NOMO-1 treated with DMSO at 0.1 percent for 48 hours (cell line): ENCODE measurements at regions not wholly inside any gene's neighbourhood (a gene's known extent, or its start where the extent isn't known, plus 50 kb on each side); places are given as distances from the start of the nearest gene placed in this dataset.
"Not testable (repeated sequence)": the region's sequence is repeated elsewhere in the genome, so short reads cannot be mapped to it uniquely, and the experiment has no call there.

Source experiments
- DNase-seq: peaks from one replicate; lab custom pipeline; 2025; ENCODE audit not compliant: unreplicated experiment; lab: John Stamatoyannopoulos, UW

DNA sequence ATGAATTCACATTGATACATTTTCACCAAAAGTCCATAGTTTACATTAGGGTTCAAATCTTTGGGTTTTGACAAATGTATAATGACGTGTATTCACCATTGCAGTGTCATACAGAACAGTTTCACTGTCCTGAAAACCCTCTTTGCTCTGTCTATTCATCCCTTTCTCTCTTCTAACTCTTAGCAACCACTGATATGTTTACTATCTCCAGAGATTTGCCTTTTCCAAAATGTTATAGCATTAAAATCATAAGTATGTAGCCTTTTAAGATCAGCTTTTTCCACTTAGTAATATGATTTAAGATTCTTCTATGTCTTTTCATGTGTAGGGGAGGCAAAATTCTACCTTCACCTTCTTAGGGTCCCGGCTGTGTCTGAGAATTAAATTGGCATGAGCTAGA lies 203.8 kb downstream of the TPRG1 start:
- no peak for DNase-seq

- DNase-seq, result no peak
Observed at GRCh38 chr3:189383630-189384029, 211.9 kb downstream of the TPRG1 start.

- not testable (repeated sequence) for DNase-seq
Observed at GRCh38 chr3:189385880-189386279, 214.1 kb downstream of the TPRG1 start.

DNA sequence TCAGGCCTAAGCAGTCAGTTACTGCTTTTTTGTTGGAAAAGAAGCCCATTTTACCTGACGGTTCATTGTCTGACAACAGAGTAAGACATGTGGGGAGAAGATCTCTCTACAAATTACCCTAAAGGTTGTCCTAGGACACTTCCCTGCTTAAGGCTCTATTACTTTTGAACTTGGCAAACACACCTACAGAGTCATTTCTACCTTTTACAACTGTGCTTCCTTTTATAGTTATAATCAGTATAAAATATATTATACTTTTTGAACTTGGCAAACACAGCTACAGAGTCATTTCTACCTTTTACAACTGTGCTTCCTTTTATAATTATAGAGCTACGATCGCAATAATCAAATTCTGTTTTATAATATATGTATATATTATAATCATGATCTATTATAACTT lies 215.0 kb downstream of the TPRG1 start:
- no peak for DNase-seq

- DNase-seq, result peak; percentile 84
Observed at GRCh38 chr3:189389346-189389745, 217.6 kb downstream of the TPRG1 start.

DNA sequence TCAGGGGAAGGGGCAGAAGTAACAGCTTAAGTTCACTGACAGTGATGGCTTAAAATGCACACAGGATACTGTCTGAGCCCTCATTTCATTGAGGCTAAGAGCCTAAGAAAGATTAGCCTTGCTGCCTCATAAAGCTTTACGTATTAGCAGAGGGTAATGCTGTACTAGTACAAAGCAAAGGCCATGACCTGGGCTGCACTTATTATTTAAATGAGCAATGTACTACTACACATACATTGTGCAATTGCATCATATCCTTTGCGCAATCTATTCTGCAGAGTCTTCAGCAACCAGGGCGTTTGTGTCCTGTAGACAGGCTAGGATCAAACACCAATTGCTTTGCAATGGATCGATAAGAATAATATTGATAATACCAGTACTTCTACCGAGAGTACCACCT lies 221.8 kb downstream of the TPRG1 start:
- DNase-seq, result peak; percentile 97

DNA sequence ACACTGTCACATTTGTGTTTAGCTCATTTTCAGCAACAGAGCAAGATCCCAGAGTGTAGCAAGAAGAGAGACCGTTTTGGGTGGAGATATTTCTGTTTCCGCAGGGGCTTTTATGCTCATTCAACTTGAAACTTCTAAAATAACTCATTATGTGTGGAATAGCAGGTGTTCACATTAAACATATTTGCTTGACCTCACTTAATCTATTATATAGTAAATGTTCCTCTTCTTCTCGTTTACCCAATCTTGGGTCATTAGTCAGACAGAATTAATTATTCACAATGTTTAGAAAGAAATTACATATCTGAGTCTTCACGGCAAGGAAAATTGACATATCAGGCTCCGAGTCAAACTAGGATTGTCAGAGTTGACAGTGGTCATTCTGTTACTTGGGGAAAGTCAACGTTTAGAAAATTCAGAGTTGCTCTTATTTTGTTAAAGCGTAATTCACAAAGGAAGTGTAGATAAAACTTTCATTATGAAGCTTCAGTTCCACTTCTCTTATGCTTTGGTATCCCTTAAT lies 222.9 kb downstream of the TPRG1 start:
- peak; percentile 76 for DNase-seq

DNA sequence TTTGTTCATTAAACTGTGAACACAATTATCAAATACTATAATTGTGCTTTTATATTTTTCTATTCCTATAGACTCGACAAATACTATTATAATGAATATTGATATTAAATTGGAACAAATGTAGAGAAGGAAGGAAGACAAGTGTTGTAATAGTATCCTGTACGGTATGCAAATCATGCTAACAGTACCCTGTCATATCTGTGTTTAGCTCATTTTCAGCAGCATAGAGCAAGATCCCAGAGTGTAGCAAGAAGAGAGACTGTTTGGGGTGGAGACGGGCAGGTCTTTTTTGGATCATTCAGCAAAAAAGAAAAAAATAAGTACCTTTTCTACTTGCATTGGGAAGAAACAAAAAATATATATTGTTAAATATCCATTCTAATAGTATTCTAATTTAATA lies 224.1 kb downstream of the TPRG1 start:
- DNase-seq, result peak; percentile 83

GRCh38 chr3:189398656-189399055 lies 226.9 kb downstream of the TPRG1 start:
- no peak for DNase-seq

- no peak for DNase-seq
Observed at GRCh38 chr3:189401196-189401595, 229.4 kb downstream of the TPRG1 start.

- DNase-seq, result no peak
Observed at GRCh38 chr3:189403194-189403593, 228.0 kb upstream of the TP63 start.

- DNase-seq, result no peak
Observed at GRCh38 chr3:189404024-189404423, 227.2 kb upstream of the TP63 start.

DNA sequence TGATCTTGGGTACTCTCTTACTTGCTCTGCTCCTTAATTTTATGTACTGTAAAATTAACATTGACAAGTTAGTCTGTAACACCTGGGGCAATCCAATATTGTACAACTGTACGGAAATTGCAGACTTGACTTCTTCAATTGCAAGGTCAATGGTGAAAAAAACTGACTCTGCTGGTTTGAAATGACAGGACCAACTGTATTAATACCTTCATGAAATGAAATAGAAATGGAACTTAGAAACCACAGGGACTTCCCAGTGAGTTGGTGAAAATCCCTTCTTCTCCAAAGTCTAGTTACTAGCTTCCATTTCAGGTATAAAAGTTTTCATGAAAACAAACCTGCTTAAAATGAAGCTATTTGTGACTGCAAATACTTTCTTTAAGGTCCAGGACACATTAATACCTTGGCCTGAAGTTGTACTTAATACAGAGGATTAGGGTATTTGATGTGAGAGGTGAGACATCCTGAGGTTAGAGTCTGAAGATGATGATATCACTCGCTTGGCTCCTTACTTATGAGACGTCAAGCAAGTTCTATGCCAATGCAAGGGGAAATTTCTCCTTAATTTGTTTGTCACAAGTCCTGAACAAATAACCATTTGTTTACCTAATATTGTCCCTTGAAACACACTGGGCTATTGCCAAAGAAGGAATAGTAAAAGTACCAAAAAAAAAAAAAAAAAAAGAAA lies 226.2 kb upstream of the TP63 start:
- DNase-seq, result no peak

DNA sequence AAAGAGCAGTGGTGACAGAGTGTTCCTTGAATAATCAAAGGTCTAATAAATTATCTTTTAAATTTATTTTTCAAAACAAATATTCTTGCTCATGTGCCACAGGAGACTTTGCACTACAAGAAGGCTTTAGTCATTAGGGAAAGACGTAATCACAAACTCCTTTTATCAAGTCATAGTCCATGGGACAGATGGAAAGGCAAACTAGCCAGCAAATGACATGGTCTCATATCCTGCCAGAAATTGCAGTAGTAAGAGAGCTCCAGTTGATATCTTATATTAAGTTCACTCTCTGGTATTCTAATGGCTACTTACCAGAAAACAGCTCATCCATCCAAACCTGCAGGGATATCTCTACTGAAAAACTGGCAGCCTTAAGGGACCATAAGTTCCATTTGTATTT lies 225.0 kb upstream of the TP63 start:
- no peak for DNase-seq

GRCh38 chr3:189410522-189410921 lies 220.7 kb upstream of the TP63 start:
- no peak for DNase-seq

DNA sequence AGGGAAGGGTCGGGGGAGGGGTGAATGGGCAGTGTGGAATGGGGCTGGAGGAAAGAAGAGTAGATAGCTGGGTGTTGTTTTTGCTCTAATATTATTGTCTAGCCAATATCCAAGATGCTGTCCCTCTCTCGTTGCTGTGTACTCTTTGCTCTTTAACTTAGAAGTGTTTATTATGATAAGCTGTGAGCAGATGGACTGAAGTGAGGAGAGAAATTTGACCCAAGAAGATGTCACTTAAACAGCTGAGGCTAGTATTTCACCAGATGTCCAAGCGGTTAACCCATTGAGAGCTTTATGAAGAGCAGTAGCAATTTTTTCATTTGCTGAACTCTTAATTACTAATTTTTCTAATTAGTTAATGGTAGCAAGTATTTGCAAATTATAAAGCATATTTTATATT lies 212.2 kb upstream of the TP63 start:
- DNase-seq, result no peak

DNA sequence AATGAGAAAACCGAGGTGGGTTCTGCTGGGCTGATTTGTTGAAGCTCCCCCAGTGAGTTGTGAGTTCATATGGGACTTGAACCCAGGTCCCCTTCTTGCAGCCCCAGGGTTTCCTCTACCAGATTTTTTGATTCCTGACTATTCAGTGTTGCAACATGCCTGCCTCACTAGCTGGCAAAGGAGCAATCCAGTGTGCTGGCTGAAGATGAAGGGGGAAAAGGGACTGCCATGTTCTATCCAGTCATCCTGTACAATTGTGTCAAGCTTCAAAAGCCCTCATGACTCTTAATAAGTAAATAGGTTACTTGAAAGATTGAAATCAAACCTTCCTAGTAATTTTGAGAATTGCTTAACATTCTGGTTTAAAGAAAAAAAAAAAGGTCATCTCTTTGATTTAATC lies 211.5 kb upstream of the TP63 start:
- no peak for DNase-seq

DNA sequence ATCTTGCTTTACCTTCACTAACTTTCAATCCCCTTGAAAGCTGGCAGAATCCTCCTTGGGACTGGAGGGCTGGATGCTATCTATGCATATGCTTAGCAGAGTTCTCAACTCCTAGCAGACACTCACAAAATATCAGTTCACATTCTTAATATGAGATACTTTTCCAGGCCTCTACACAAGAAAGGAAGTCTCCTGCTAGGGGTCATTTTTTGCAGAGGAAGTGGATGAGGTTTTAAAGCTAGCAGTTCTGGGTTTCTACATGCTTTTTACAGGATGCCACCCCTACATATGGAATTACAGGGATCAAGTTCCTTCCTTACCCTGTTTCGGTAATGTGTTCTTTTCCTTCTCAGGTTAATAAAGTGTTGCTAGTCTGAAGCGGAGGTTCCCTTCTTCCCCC lies 206.3 kb upstream of the TP63 start:
- DNase-seq, result peak; percentile 24

DNA sequence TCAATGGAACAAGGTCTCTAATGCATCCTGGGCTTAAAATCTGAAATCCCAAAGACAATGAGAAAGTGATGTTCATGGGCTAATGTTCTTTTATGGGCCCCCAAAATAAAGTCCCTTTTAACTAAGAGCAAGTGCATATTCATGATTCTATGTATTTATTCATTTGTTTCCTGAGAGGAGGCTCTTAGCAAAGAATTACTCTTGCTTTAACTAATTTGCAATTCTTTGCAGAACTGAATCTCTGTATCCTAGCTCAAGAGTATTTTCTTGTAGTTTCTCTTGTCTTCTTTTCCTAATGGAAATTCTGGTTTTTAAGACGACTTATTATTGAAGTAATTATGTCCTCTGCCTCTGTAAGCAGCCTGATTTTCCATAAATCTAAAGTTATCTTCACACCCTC lies 202.2 kb upstream of the TP63 start:
- DNase-seq, result no peak

DNA sequence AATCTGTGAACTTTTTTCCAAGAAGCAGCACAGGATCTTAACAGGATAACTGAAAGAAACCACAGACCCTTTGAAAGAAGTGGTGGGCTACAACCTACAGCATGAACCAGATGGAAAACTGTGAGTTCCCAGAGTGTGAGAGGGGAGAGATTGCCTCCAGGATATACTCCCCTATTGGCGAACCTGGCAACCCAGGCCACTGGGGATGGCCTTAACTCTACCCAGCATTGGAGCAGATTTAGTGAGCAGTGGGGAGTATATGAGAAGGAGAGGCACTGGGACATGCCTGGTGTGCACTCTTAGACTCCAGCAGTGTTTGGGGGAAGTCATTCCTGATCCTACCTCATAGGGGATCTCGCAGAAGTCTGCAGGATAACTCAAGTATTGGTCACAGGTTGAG lies 201.0 kb upstream of the TP63 start:
- DNase-seq, result no peak

DNA sequence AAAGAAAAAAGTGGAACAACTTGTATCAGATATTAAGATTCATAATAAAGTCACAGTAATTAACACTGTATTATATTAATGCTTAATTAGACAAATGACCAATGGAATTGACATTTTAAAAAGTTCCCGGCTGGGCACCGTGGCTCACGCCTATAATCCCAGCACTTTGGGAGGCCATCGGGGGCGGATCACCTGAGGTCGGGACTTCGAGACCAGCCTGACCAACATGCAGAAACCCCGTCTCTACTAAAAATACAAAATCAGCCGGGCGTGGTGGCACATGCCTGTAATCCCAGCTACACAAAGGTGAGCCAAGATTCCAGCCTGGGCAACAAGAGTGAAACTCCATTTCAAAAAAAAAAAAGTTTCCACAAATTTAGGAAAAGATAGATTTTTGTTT lies 188.9 kb upstream of the TP63 start:
- not testable (repeated sequence) for DNase-seq

DNA sequence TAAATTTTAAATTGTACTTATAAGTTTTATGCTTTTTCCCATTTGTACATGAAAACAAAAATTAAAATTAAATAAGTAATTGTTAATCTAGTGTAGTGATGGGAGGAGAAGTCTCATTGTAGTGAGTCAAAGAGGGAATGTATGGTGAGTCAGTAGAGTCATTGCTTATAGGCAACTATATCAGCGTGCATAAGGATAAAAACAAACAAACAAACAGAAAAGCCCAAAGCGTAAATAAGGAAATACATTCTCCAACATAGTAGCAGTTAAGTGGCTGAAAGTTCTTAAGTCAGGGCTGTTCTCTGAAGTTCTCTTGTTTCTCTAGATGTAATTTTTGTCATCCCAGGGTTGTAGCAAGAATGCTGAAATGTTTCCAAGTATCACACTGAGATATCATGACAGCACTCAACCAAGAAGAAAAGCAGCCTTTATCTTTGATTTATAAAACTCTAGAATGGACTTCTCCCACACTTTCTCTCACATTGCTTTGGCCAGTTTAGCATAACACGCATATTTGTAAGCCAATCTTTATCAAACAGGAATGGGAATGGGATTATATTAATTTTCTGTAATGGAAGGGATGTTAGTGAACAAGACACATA lies 184.1 kb upstream of the TP63 start:
- DNase-seq, result no peak

DNA sequence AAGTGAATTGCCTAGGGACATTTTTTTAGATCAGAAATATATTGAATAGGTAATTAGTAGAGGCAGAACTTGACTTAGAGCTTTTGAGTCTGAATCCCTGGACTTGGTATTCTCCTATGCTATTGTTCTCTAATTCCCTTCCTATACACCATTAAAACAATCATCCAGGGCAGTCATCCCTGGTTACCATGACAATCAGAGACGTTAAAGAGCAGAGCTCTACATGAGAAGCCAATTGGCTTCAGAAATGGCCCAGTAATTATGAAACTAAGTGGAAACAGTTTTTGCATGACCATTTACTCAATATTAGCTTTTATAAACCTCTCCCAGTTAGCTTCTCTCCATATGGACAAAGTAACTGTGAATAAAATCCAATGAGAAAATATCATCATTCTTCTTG lies 182.1 kb upstream of the TP63 start:
- DNase-seq, result no peak
